OCI-M1 (cell line): ENCODE measurements at regions not wholly inside any gene's neighbourhood (a gene's known extent, or its start where the extent isn't known, plus 50 kb on each side); places are given as distances from the start of the nearest gene placed in this dataset.
"Not testable (repeated sequence)": the region's sequence is repeated elsewhere in the genome, so short reads cannot be mapped to it uniquely, and the experiment has no call there.

Source experiments
- DNase-seq: peaks from one replicate; lab custom pipeline; 2025; lab: John Stamatoyannopoulos, UW

GRCh38 chr7:57198801-57199200 lies 66.6 kb upstream of the ZNF479 start:
- DNase-seq, result no peak

GRCh38 chr7:57199252-57199651 lies 67.0 kb upstream of the ZNF479 start:
- no peak for DNase-seq

- no peak for DNase-seq
Measured at GRCh38 chr7:57201021-57201894, 69.0 kb upstream of the ZNF479 start.

GRCh38 chr7:57201895-57202210 lies 69.6 kb upstream of the ZNF479 start:
- no peak for DNase-seq

- no peak for DNase-seq
Measured at GRCh38 chr7:57202274-57202673, 70.0 kb upstream of the ZNF479 start.

GRCh38 chr7:57203161-57203791 lies 71.0 kb upstream of the ZNF479 start:
- DNase-seq, result no peak

GRCh38 chr7:57203858-57204257 lies 71.6 kb upstream of the ZNF479 start:
- DNase-seq, result not testable (repeated sequence)

- no peak for DNase-seq
Measured at GRCh38 chr7:57204411-57204811, 72.2 kb upstream of the ZNF479 start.

- no peak for DNase-seq
Measured at GRCh38 chr7:57205000-57205399, 72.8 kb upstream of the ZNF479 start.

GRCh38 chr7:57207836-57208235 lies 75.6 kb upstream of the ZNF479 start:
- no peak for DNase-seq

- DNase-seq, result no peak
Measured at GRCh38 chr7:57210212-57210611, 78.0 kb upstream of the ZNF479 start.

GRCh38 chr7:57210871-57211270 lies 78.6 kb upstream of the ZNF479 start:
- DNase-seq, result no peak

GRCh38 chr7:57211428-57212100 lies 79.3 kb upstream of the ZNF479 start:
- DNase-seq, result no peak

GRCh38 chr7:57215423-57215822 lies 83.2 kb upstream of the ZNF479 start:
- DNase-seq, result no peak

- DNase-seq, result no peak
Measured at GRCh38 chr7:57216340-57216739, 84.1 kb upstream of the ZNF479 start.

- DNase-seq, result no peak
Measured at GRCh38 chr7:57218196-57218716, 86.0 kb upstream of the ZNF479 start.

GRCh38 chr7:57220746-57221145 lies 88.5 kb upstream of the ZNF479 start:
- DNase-seq, result no peak

- no peak for DNase-seq
Measured at GRCh38 chr7:57225666-57226065, 93.4 kb upstream of the ZNF479 start.

- not testable (repeated sequence) for DNase-seq
Measured at GRCh38 chr7:57241236-57241635, 109.0 kb upstream of the ZNF479 start.

- DNase-seq, result not testable (repeated sequence)
Measured at GRCh38 chr7:57243551-57243950, 111.3 kb upstream of the ZNF479 start.

GRCh38 chr7:57244345-57244980 lies 112.2 kb upstream of the ZNF479 start:
- DNase-seq, result not testable (repeated sequence)

GRCh38 chr7:57245206-57245605 lies 113.0 kb upstream of the ZNF479 start:
- DNase-seq, result no peak
